MM.1S (cell line): ENCODE measurements at regions not wholly inside any gene's neighbourhood (a gene's known extent, or its start where the extent isn't known, plus 50 kb on each side); places are given as distances from the start of the nearest gene placed in this dataset.

Experiments used
- DNase-seq: peaks from one replicate; pipeline ENCODE4 v3.0.0-alpha.2; 2015
- H2AFZ ChIP-seq: fragments of 300-600 bp; sonication (generic); 2 replicates; pipeline ENCODE4 v1.6.0; 2016; ENCODE audit warnings: antibody characterized with exemption, low read length
- H3F3A ChIP-seq: fragments of 300-600 bp; sonication (generic); 2 replicates; pipeline ENCODE4 v1.6.1; 2016; ENCODE audit warnings: mild to moderate bottlenecking, antibody characterized with exemption, low read length, moderate library complexity, mixed read lengths; ENCODE audit not compliant: insufficient read depth
- H3K27ac ChIP-seq: fragments of 300-600 bp; sonication (generic); 2 replicates; pipeline ENCODE4 v1.5.1; 2016; ENCODE audit warnings: mild to moderate bottlenecking, low read length
- H3K27me3 ChIP-seq: fragments of 300-600 bp; sonication (generic); replicated peaks from 2 replicates; pipeline ENCODE4 v1.6.0; 2016; ENCODE audit warnings: low read length; ENCODE audit not compliant: insufficient read depth
- H3K36me3 ChIP-seq: fragments of 300-600 bp; sonication (generic); replicated peaks from 2 replicates; pipeline ENCODE4 v1.6.1; 2016; ENCODE audit warnings: mild to moderate bottlenecking, low read length, mixed read lengths; ENCODE audit not compliant: insufficient read depth
- H3K4me1 ChIP-seq: fragments of 300-600 bp; sonication (generic); 2 replicates; pipeline ENCODE4 v1.6.1; 2016; ENCODE audit warnings: low read length, mixed read lengths
- H3K4me2 ChIP-seq: fragments of 300-600 bp; sonication (generic); 2 replicates; pipeline ENCODE4 v1.6.0; 2016; ENCODE audit warnings: low read depth, low read length
- H3K4me3 ChIP-seq: fragments of 300-600 bp; sonication (generic); 2 replicates; pipeline ENCODE4 v1.5.1; 2016; ENCODE audit warnings: low read length, mixed read lengths
- H3K79me2 ChIP-seq: fragments of 300-600 bp; sonication (generic); 2 replicates; pipeline ENCODE4 v1.6.1; 2016; ENCODE audit warnings: mixed run types, low read length, mixed read lengths
- H3K9ac ChIP-seq: fragments of 300-600 bp; sonication (generic); 2 replicates; pipeline ENCODE4 v1.6.1; 2016; ENCODE audit warnings: low read length, mixed read lengths
- H3K9me2 ChIP-seq: fragments of 300-600 bp; sonication (generic); replicated peaks from 2 replicates; pipeline ENCODE4 v1.6.1; 2016; ENCODE audit warnings: mild to moderate bottlenecking, low read length, mixed read lengths; ENCODE audit not compliant: insufficient read depth
- H3K9me3 ChIP-seq: fragments of 300-600 bp; sonication (generic); replicated peaks from 2 replicates; pipeline ENCODE4 v1.6.1; 2016; ENCODE audit warnings: mild to moderate bottlenecking, low read length, mixed read lengths; ENCODE audit not compliant: insufficient read depth
- H4K20me1 ChIP-seq: fragments of 300-600 bp; sonication (generic); 2 replicates; pipeline ENCODE4 v1.6.1; 2016; ENCODE audit warnings: mild to moderate bottlenecking, low read length, moderate library complexity, mixed read lengths; ENCODE audit not compliant: insufficient read depth
- EZH2 ChIP-seq: fragments of 300-600 bp; sonication (generic); optimal IDR thresholded peaks from 2 replicates; pipeline ENCODE3; 2017; ENCODE audit warnings: low read depth, mild to moderate bottlenecking, antibody characterized with exemption, low read length, mixed read lengths
- EZH2phosphoT487 ChIP-seq: fragments of 300-600 bp; sonication (generic); IDR thresholded peaks from 2 replicates; pipeline ENCODE4 v1.6.1; 2018; ENCODE audit warnings: antibody characterized with exemption, low read length
- TF ChIP-seq, protein P1 (sequence below): fragments of 300-600 bp; sonication (generic); IDR thresholded peaks from 2 replicates; pipeline ENCODE4 v1.5.1; 2016; ENCODE audit warnings: antibody characterized with exemption, low read length, mixed read lengths

DNA sequence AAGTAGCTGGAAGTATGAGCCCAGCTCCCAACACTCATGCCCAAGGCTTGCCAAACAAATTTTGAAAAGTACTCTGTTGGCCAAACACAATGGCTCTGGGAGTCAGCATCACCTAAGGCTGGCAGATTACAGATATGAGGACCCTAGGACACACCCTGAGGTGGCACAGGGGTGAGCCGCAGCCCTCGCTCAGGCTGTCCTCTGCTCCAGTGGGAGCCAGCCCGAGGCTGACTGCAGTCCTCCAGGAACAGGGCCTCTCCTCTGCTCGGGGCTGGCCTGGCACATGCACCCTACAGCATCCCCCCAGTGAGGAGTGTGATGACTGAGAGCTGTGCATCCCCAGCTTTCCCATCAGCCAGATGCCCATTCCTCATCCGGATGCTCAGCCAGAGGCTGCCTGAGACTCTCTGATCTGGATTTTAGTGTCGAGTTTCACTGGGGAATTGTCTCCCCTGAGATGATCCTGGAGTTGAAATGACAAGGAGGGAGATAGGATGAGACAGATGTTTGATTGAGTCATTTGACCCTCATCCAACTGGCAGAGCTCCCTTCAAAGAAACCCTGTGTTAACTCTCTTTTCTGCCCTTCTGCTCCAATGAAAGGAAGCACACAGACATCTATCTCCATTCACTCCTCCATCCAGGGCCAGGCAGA, 269.3 kb upstream of the NCKAP5 start:
- Histone ChIP-seq H3K9me2 (no peaks in the 10 kb centered on the region), H3K4me2 (no peak overlapping the region), H2AFZ (no peak overlapping the region), H3K27me3 (no peaks in the 10 kb centered on the region), H3K27ac (no peak overlapping the region), H3K4me1 (peaks cover 15% of the 10 kb centered on the region), H3K9me3 (no peaks in the 10 kb centered on the region), H4K20me1 (no peaks in the 10 kb centered on the region), H3K9ac (no peak overlapping the region), H3F3A (no peaks in the 10 kb centered on the region), H3K36me3 (no peaks in the 10 kb centered on the region), H3K4me3 (no peak overlapping the region), H3K79me2 (no peaks in the 10 kb centered on the region)
- DNase-seq: no peak
- TF ChIP-seq, protein P1, sequence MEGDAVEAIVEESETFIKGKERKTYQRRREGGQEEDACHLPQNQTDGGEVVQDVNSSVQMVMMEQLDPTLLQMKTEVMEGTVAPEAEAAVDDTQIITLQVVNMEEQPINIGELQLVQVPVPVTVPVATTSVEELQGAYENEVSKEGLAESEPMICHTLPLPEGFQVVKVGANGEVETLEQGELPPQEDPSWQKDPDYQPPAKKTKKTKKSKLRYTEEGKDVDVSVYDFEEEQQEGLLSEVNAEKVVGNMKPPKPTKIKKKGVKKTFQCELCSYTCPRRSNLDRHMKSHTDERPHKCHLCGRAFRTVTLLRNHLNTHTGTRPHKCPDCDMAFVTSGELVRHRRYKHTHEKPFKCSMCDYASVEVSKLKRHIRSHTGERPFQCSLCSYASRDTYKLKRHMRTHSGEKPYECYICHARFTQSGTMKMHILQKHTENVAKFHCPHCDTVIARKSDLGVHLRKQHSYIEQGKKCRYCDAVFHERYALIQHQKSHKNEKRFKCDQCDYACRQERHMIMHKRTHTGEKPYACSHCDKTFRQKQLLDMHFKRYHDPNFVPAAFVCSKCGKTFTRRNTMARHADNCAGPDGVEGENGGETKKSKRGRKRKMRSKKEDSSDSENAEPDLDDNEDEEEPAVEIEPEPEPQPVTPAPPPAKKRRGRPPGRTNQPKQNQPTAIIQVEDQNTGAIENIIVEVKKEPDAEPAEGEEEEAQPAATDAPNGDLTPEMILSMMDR: no peak
- TF ChIP-seq EZH2 (no peak), EZH2phosphoT487 (no peak)

DNA sequence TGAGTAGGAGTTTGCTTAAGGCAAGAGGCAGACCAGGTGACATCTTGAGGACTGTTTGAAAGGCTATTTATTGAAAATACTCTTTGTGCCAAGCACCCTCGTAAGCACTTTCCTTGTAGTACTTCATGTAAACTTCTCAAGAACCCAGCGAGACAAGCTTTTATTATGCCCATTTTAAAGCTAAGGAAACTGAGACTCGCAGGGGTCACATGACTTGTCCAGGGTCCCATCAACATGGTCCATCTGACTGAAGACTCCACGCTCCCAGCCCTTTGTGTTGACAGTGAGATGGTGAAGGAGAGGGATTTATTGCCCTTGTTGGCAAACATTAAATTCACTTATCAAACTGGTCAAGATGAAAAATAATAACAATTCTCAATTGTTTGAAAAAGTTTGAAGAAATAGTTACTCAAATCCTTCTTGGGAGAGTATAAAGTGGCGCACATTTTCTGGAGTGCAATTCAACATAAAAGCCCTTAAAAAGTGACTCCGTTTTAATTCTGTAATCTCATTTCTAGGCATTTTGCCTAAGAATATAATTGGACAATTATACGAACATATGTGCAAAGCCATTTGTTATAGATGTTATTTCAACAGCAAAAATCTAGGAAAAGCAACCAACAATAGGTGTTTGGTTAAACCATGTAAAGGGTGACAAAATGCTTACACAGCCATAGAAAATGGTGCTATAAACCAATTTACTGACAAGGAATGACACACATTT, 270.5 kb upstream of the NCKAP5 start:
- Histone ChIP-seq H4K20me1 (no peaks in the 10 kb centered on the region), H3K9ac (no peak overlapping the region), H3K4me1 (peaks cover 15% of the 10 kb centered on the region), H3K36me3 (no peaks in the 10 kb centered on the region), H3K9me3 (no peaks in the 10 kb centered on the region), H3K27me3 (no peaks in the 10 kb centered on the region), H3F3A (no peaks in the 10 kb centered on the region), H3K79me2 (no peaks in the 10 kb centered on the region), H3K27ac (no peak overlapping the region), H3K9me2 (no peaks in the 10 kb centered on the region), H3K4me3 (no peak overlapping the region), H3K4me2 (no peak overlapping the region), H2AFZ (no peak overlapping the region)
- TF ChIP-seq EZH2phosphoT487 (no peak), EZH2 (no peak)
- TF ChIP-seq, protein P1: no peak
- peak; percentile 1 for DNase-seq

DNA sequence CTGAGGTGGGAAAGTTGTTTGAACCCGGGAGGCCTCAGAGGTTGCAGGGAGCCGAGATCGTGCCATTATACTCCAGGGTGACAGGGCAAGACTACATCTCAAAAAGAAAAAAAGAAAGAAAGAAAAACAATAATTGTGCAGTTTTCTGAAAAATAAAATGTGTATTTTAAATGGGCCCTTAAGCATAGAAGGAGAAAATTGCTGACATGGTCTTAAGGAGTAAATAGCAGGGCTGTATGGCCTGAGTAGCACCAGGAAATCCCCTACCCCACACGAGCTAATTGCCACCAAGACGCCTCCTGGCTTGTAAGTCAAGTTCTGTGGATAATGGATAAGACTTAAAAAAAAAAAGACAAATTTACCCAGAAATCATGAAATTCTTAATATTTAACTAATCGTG, 271.4 kb upstream of the NCKAP5 start:
- no peaks in the 10 kb centered on the region for H3K36me3 ChIP-seq
- H3K27me3 ChIP-seq: no peaks in the 10 kb centered on the region
- no peaks in the 10 kb centered on the region for H3K9me2 ChIP-seq
- H2AFZ ChIP-seq: no peak overlapping the region
- no peaks in the 10 kb centered on the region for H3F3A ChIP-seq
- H3K4me1 ChIP-seq: peaks cover 15% of the 10 kb centered on the region
- peak; percentile 2 for DNase-seq
- H3K4me3 ChIP-seq: no peak overlapping the region
- H3K9me3 ChIP-seq: no peaks in the 10 kb centered on the region
- no peaks in the 10 kb centered on the region for H4K20me1 ChIP-seq
- H3K27ac ChIP-seq: no peak overlapping the region
- no peak overlapping the region for H3K4me2 ChIP-seq
- no peak overlapping the region for H3K9ac ChIP-seq
- TF ChIP-seq EZH2phosphoT487 (no peak), EZH2 (no peak)
- TF ChIP-seq, protein P1: no peak
- H3K79me2 ChIP-seq: no peaks in the 10 kb centered on the region
